A549 (cell line): ENCODE measurements at regions not wholly inside any gene's neighbourhood (a gene's known extent, or its start where the extent isn't known, plus 50 kb on each side); places are given as distances from the start of the nearest gene placed in this dataset.

ENCODE experiments used
- ATAC-seq, 2 experiments: fragments of 200-7000 bp in 1 of 2; fragments of >200 bp in 1 of 2; cut with Nextera tagmentation in 1 of 2; cut with Tn5 transposase in 1 of 2; 3 replicates each; pipeline versions ENCODE4 v1.8.0 to v1.9.1; 2018 to 2020; ENCODE audit warnings: mild to moderate bottlenecking in 1 of 2, moderate library complexity in 1 of 2
- CTCF ChIA-PET: fragments of 300-600 bp; sonication (Branson Sonifier 250); formaldehyde crosslinking; extraction: SDS; loops from one replicate; lab custom pipeline; 2021; ENCODE audit warnings: antibody characterized with exemption, inconsistent platforms; lab: Yijun Ruan, JAX
- POLR2A ChIA-PET: fragments of 350-600 bp; formaldehyde crosslinking; extraction: SDS; loops from one replicate; lab custom pipeline; 2021; ENCODE audit warnings: antibody characterized with exemption, inconsistent platforms; lab: Yijun Ruan, JAX
- DNase-seq, 2 experiments: peaks; one replicate each; pipeline versions ENCODE4 v3.0.0 to v3.0.0-alpha.2; 2011 to 2016; ENCODE audit warnings: low read depth in 1 of 2, low spot score in 1 of 2
- FAIRE-seq: peaks from 2 replicates; lab custom pipeline; 2011; peaks lifted over from hg19 to GRCh38; lab: Jason Lieb, UNC
- H3K27ac ChIP-seq, 2 experiments: fragments of >200 bp; sonication (Bioruptor Twin); formaldehyde crosslinking; 3 replicates each; pipeline ENCODE4 v1.5.1; 2016 to 2017
- H3K4me1 ChIP-seq: fragments of >200 bp; sonication (Bioruptor Twin); formaldehyde crosslinking; 3 replicates; pipeline ENCODE4 v1.6.1; 2016
- H3K4me2 ChIP-seq: fragments of >200 bp; sonication (Bioruptor Twin); formaldehyde crosslinking; 3 replicates; pipeline ENCODE4 v1.6.1; 2016
- H3K4me3 ChIP-seq: fragments of >200 bp; sonication (Bioruptor Twin); formaldehyde crosslinking; 3 replicates; pipeline ENCODE4 v1.5.1; 2016
- H3K9me3 ChIP-seq: fragments of >200 bp; sonication (Bioruptor Twin); formaldehyde crosslinking; 3 replicates; pipeline ENCODE4 v1.6.1; 2016
- CBX8 ChIP-seq: fragments of 200-600 bp; sonication (generic); IDR thresholded peaks from 2 replicates; pipeline ENCODE4 v1.6.1; 2016
- CHD4 ChIP-seq: fragments of 200-600 bp; sonication (generic); IDR thresholded peaks from 2 replicates; pipeline ENCODE4 v1.6.1; 2016; ENCODE audit warnings: antibody characterized with exemption, mild to moderate bottlenecking, borderline replicate concordance
- EHF ChIP-seq: fragments of 250-450 bp; sonication (Bioruptor Pico); IDR thresholded peaks from 2 replicates; pipeline ENCODE4 v1.5.0; 2020; ENCODE audit warnings: mild to moderate bottlenecking
- EHMT2 ChIP-seq: fragments of 200-600 bp; sonication (generic); IDR thresholded peaks from 2 replicates; pipeline ENCODE4 v1.6.1; 2016; ENCODE audit warnings: antibody characterized with exemption, low read depth, mild to moderate bottlenecking, moderate library complexity
- FOSL2 ChIP-seq, 2 experiments: fragments of 450-650 bp in 1 of 2; fragments of >200 bp in 1 of 2; sonication (Bioruptor Twin) in 1 of 2; formaldehyde crosslinking; IDR thresholded peaks; 2 replicates each; pipeline versions ENCODE4 v1.5.0 to v1.6.1; 2016 to 2020; ENCODE audit warnings: mild to moderate bottlenecking in 1 of 2, moderate library complexity in 1 of 2
- HDAC2 ChIP-seq: fragments of 200-600 bp; sonication (generic); IDR thresholded peaks from 2 replicates; pipeline ENCODE4 v1.6.1; 2016
- HOXA7 ChIP-seq: fragments of 250-450 bp; sonication (Bioruptor Pico); IDR thresholded peaks from 2 replicates; pipeline ENCODE4 v1.5.0; 2020; ENCODE audit warnings: mild to moderate bottlenecking, moderate library complexity
- HOXB13 ChIP-seq: fragments of 250-450 bp; sonication (Bioruptor Pico); IDR thresholded peaks from 2 replicates; pipeline ENCODE4 v1.5.0; 2020; ENCODE audit warnings: low read depth, mild to moderate bottlenecking, moderate library complexity
- HOXB5 ChIP-seq: fragments of 250-450 bp; sonication (Bioruptor Pico); IDR thresholded peaks from 2 replicates; pipeline ENCODE4 v1.5.0; 2020; ENCODE audit warnings: mild to moderate bottlenecking, moderate library complexity
- JUN ChIP-seq, 2 experiments: fragments of >200 bp; sonication (Bioruptor Twin); formaldehyde crosslinking; IDR thresholded peaks; 2 replicates in 1 of 2; 3 replicates in 1 of 2; pipeline ENCODE4 v1.6.1; 2016 to 2017
- JUNB ChIP-seq: fragments of >200 bp; sonication (Bioruptor Twin); formaldehyde crosslinking; IDR thresholded peaks from 2 replicates; pipeline ENCODE4 v1.6.1; 2016
- MAFK ChIP-seq: fragments of 450-650 bp; IDR thresholded peaks from 2 replicates; pipeline ENCODE4 v1.6.1; 2014; ENCODE audit not compliant: partially characterized antibody
- MAZ ChIP-seq: fragments of 150-350 bp; IDR thresholded peaks from 2 replicates; pipeline ENCODE4 v1.6.1; 2014; ENCODE audit warnings: antibody characterized with exemption, low read depth, low read length, borderline replicate concordance
- MYC ChIP-seq: IDR thresholded peaks from 2 replicates; pipeline ENCODE4 v1.6.1; 2012; ENCODE audit warnings: mild to moderate bottlenecking, inconsistent platforms, low read length, improper control_type of control experiment, borderline replicate concordance
- NR3C1 ChIP-seq: fragments of >200 bp; sonication (Bioruptor Twin); formaldehyde crosslinking; IDR thresholded peaks from 3 replicates; pipeline ENCODE4 v1.6.1; 2017
- PHF8 ChIP-seq: fragments of 200-600 bp; sonication (generic); IDR thresholded peaks from 2 replicates; pipeline ENCODE4 v1.6.1; 2016; ENCODE audit warnings: low read depth, mild to moderate bottlenecking, antibody characterized with exemption, moderate library complexity, borderline replicate concordance
- RAD21 ChIP-seq, 2 experiments: fragments of >200 bp in 1 of 2; sonication (Bioruptor Twin) in 1 of 2; formaldehyde crosslinking in 1 of 2; IDR thresholded peaks in 1 of 2; conservative IDR thresholded peaks in 1 of 2; 2 replicates in 1 of 2; 3 replicates in 1 of 2; pipeline ENCODE4 v1.6.1; 2012 to 2018; ENCODE audit warnings: inconsistent platforms in 1 of 2
- RARB ChIP-seq: fragments of 250-450 bp; sonication (Bioruptor Pico); IDR thresholded peaks from 2 replicates; pipeline ENCODE4 v1.8.0; 2021; ENCODE audit warnings: mild to moderate bottlenecking, moderate library complexity
- RNF2 ChIP-seq: fragments of 200-600 bp; sonication (generic); IDR thresholded peaks from 2 replicates; pipeline ENCODE4 v1.6.1; 2016; ENCODE audit warnings: low read depth, mild to moderate bottlenecking, antibody characterized with exemption, moderate library complexity, borderline replicate concordance
- SREBF2 ChIP-seq: fragments of 450-650 bp; IDR thresholded peaks from 2 replicates; pipeline ENCODE4 v1.6.1; 2014; ENCODE audit warnings: mild to moderate bottlenecking, moderate library complexity
- TP53 ChIP-seq: fragments of 250-450 bp; sonication (Bioruptor Pico); IDR thresholded peaks from 2 replicates; pipeline ENCODE4 v1.5.0; 2021; ENCODE audit warnings: mild to moderate bottlenecking, moderate library complexity
- ZC3H11A ChIP-seq: fragments of 450-650 bp; IDR thresholded peaks from 2 replicates; pipeline ENCODE4 v1.6.1; 2014; ENCODE audit warnings: antibody characterized with exemption, mild to moderate bottlenecking
- WGBS: methylation state at CpG from one replicate; pipeline ENCODE4 v1.1.6; 2017; ENCODE audit errors: missing lambda C conversion rate; 5-methylcytosine and 5-hydroxymethylcytosine counted together
- TF ChIP-seq, protein P1 (sequence below): fragments of 450-650 bp; IDR thresholded peaks from 2 replicates; pipeline ENCODE4 v1.6.1; 2014; ENCODE audit warnings: antibody characterized with exemption
- TF ChIP-seq, protein P2 (sequence below): fragments of 250-450 bp; sonication (Bioruptor Pico); IDR thresholded peaks from 2 replicates; pipeline ENCODE4 v1.5.0; 2021; ENCODE audit warnings: mild to moderate bottlenecking, moderate library complexity, borderline replicate concordance
- TF ChIP-seq, protein P3 (sequence below): IDR thresholded peaks from 2 replicates; pipeline ENCODE4 v1.6.1; 2012; ENCODE audit warnings: low read depth, borderline replicate concordance
- TF ChIP-seq, protein P4 (sequence below): IDR thresholded peaks from 2 replicates; pipeline ENCODE4 v1.6.1; 2012

DNA sequence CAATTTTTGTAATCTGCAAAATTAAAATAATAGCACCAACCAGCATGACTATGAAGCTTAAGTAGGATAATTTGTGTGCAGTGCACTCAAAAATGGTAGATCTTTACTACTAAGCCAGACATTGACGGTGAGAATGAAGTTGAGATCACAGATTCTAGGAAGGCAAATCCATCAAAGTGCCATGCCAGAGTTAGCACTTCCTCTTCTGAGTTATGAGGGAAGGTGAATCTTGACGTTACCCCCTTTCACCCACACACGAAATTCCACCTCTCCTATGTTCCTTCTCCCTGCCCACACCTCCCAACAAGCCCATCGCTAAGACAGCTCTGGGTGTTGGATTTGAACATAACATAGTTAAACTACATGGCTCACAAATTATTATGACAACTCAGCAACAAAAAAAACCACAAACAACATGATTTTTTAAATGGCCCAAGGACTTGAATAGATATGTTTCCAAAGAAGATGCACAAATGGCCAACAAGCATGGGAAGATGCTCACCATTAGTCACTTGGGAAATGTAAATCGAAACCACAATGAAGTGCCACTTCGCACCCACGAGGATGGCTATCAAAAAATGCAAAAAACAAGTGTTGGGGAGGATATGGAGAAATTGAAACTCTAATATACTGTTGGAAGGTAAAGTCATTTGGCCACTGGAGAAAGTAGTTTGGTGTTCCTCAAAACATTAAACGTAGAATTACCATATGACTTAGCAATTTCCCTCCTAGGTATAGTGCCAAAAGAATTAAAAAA, 119.3 kb upstream of the RAP1B start:
- no peak overlapping the region for H3K4me2 ChIP-seq
- H3K4me3 ChIP-seq: no peak overlapping the region
- POLR2A ChIA-PET: no interaction called here
- TF ChIP-seq, protein P1, sequence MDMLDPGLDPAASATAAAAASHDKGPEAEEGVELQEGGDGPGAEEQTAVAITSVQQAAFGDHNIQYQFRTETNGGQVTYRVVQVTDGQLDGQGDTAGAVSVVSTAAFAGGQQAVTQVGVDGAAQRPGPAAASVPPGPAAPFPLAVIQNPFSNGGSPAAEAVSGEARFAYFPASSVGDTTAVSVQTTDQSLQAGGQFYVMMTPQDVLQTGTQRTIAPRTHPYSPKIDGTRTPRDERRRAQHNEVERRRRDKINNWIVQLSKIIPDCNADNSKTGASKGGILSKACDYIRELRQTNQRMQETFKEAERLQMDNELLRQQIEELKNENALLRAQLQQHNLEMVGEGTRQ: no peak
- TF ChIP-seq HOXB5 (CRISPR knock-in tag): no peak
- TF ChIP-seq HOXB13 (CRISPR knock-in tag): no peak
- no peak for TF ChIP-seq CBX8
- TF ChIP-seq JUN (IDR thresholded peaks at IDR 0.05): no peak
- no peak for TF ChIP-seq SREBF2
- no peak for TF ChIP-seq JUNB
- no peak for TF ChIP-seq ZC3H11A
- TF ChIP-seq RARB: no peak
- TF ChIP-seq MYC: no peak
- TF ChIP-seq RAD21 (conservative IDR thresholded peaks at IDR 0.05 in 1 of 2, IDR thresholded peaks at IDR 0.05 in 1 of 2): no peak
- TF ChIP-seq FOSL2 (IDR thresholded peaks at IDR 0.05): no peak
- TF ChIP-seq FOSL2 (CRISPR knock-in tag; IDR thresholded peaks at IDR 0.05): no peak
- no peak for TF ChIP-seq HOXA7 (CRISPR knock-in tag)
- TF ChIP-seq, protein P2, sequence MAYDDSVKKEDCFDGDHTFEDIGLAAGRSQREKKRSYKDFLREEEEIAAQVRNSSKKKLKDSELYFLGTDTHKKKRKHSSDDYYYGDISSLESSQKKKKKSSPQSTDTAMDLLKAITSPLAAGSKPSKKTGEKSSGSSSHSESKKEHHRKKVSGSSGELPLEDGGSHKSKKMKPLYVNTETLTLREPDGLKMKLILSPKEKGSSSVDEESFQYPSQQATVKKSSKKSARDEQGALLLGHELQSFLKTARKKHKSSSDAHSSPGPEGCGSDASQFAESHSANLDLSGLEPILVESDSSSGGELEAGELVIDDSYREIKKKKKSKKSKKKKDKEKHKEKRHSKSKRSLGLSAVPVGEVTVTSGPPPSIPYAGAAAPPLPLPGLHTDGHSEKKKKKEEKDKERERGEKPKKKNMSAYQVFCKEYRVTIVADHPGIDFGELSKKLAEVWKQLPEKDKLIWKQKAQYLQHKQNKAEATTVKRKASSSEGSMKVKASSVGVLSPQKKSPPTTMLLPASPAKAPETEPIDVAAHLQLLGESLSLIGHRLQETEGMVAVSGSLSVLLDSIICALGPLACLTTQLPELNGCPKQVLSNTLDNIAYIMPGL (CRISPR knock-in tag): no peak
- no peak for TF ChIP-seq HDAC2
- TF ChIP-seq, protein P3, sequence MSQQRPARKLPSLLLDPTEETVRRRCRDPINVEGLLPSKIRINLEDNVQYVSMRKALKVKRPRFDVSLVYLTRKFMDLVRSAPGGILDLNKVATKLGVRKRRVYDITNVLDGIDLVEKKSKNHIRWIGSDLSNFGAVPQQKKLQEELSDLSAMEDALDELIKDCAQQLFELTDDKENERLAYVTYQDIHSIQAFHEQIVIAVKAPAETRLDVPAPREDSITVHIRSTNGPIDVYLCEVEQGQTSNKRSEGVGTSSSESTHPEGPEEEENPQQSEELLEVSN: no peak
- TF ChIP-seq, protein P4, sequence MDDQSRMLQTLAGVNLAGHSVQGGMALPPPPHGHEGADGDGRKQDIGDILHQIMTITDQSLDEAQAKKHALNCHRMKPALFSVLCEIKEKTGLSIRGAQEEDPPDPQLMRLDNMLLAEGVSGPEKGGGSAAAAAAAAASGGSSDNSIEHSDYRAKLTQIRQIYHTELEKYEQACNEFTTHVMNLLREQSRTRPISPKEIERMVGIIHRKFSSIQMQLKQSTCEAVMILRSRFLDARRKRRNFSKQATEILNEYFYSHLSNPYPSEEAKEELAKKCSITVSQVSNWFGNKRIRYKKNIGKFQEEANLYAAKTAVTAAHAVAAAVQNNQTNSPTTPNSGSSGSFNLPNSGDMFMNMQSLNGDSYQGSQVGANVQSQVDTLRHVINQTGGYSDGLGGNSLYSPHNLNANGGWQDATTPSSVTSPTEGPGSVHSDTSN: no peak
- TF ChIP-seq NR3C1: no peak
- no peak for TF ChIP-seq EHF
- CTCF ChIA-PET: no interaction called here
- H3K4me1 ChIP-seq: no peaks in the 10 kb centered on the region
- 48% methylated on average over 8 of the region's 8 CpGs for WGBS
- no peaks in the 10 kb centered on the region for H3K9me3 ChIP-seq
- DNase-seq: no peak
- ATAC-seq: no peak
- FAIRE-seq: no peak
- no peak overlapping the region for H3K27ac ChIP-seq

DNA sequence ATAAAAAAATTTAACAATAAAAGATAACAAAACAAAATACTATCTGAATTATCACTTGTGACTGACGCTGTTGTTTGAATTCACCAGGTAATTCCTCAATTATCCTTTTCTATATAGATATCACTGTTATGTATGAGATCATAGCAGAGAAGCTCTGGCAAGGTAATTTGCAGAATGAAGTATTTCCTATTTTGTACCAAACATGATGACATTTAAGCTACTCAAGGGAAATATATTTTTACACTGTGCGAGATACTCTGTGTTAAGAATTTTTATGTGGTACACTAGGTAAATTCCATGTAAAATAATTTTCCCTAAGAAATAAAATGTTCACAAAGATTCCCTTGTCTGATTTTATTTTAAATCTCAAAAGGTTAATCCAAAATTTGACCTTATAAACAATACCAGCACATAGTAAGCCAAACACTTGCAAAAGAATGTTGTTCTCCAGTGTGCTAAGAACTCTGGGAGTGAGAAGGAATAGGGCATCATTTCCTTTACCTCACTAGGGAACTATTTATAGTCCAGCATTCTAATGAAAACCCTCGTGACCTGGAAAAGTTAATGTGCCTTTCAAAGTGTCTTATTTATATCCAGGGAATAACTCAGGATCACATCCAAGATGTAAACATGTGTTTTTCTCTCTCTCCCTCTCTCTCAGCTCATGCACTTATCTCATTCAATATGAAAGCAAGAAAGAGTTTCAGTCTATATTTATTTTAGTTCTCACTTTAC, 115.2 kb upstream of the RAP1B start:
- no peak for DNase-seq
- FAIRE-seq: no peak
- no peak overlapping the region for H3K27ac ChIP-seq
- ChIA-PET CTCF (interaction anchor here (0.6 to 1.3 kb wide), 3 partner anchors 13 to 181 kb away, joined by 3 to 4 read pairs (median 4); no protein-coding TSS in a partner anchor), POLR2A (no interaction called here)
- no peak overlapping the region for H3K4me3 ChIP-seq
- ATAC-seq: no peak
- no peaks in the 10 kb centered on the region for H3K9me3 ChIP-seq
- H3K4me2 ChIP-seq: no peak overlapping the region
- 63% methylated on average over 3 of the region's 3 CpGs for WGBS
- H3K4me1 ChIP-seq: 0 out of 3 replicates have a peak, but pooled peaks cover 2% of the 10 kb centered on the region
- TF ChIP-seq EHF: no peak
- TF ChIP-seq CHD4: no peak
- TF ChIP-seq EHMT2: no peak
- no peak for TF ChIP-seq TP53 (CRISPR knock-in tag)
- no peak for TF ChIP-seq PHF8
- TF ChIP-seq MAZ: no peak
- TF ChIP-seq MAFK: no peak
- no peak for TF ChIP-seq JUN (IDR thresholded peaks at IDR 0.05)
- TF ChIP-seq HOXA7 (CRISPR knock-in tag): no peak
- TF ChIP-seq MYC: no peak
- TF ChIP-seq RNF2: no peak
- TF ChIP-seq FOSL2 (IDR thresholded peaks at IDR 0.05): no peak
- no peak for TF ChIP-seq FOSL2 (CRISPR knock-in tag; IDR thresholded peaks at IDR 0.05)
- no peak for TF ChIP-seq HDAC2
- TF ChIP-seq, protein P3: no peak
- TF ChIP-seq, all 56 proteins: peak for 0
